Endometrium (tissue), 2 donors: ENCODE measurements at regions not wholly inside any gene's neighbourhood (a gene's known extent, or its start where the extent isn't known, plus 50 kb on each side); places are given as distances from the start of the nearest gene placed in this dataset.

Experiments
- FAIRE-seq: peaks from 2 replicates; lab custom pipeline; 2012; peaks lifted over from hg19 to GRCh38; lab: Jason Lieb, UNC
- donor health status: control.
- donor health status: control.

DNA sequence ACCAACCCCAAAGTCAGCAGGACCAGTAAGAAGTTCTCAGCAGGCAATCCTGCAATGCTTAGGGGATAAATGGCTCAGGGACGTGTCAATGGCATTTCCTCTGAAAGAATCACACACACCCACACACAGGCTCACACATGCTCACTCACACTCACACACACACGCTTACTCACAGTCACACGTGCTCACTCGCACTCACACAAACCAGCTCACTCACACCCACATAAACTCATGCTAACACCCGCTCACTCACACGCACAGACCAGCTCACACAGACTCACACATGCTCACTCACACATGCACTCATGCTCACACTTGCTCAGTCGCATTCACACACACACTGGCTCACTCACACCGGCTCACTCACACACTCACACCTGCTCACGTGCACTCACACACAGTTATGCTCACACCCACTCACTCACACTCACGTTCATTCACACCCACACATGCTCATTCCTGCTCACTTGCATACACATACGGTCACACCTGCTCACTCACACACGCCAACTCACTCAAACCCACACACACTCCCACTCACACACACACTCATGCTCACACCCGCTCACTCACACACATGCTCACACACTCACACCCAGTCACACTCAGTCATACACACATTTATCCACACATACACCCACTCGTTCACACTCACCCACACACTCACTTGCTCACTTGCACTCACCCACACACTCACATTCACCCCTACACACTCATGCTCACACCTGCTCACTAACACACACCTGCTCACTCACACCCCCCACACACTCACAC lies 436.8 kb downstream of the BCL11B start:
- FAIRE-seq, result no peak

DNA sequence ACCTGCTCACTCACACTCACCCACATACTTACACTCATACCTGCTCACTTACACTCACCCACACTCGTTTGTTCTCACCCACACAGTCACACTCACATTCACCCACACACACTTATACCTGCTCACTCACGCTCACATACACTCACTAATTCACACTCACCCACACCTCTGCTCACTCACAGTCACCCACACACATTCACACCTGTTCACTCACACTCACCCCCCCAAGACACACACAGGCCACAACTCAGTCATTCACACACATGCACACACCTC lies 436.2 kb downstream of the BCL11B start:
- no peak for FAIRE-seq

DNA sequence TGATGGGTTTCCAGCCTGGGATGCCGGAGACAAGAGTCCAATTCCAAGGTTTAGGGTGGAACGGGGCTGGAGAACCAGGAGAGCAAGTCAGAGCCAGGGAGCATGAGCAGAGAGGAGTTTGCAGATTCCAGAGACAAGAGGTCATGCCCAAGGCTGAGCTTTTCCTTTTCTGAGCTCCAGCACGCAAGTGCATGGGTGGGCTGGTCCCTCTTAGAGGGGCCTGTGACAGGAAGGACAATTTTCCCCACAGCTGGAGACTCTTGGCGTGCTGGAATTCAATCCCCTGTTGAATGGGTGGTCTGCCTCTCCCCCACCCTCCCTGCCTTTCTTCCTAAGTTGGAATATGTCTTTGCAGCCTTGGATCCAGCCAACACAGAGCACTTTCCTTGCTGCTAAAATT lies 431.9 kb downstream of the BCL11B start:
- no peak for FAIRE-seq

DNA sequence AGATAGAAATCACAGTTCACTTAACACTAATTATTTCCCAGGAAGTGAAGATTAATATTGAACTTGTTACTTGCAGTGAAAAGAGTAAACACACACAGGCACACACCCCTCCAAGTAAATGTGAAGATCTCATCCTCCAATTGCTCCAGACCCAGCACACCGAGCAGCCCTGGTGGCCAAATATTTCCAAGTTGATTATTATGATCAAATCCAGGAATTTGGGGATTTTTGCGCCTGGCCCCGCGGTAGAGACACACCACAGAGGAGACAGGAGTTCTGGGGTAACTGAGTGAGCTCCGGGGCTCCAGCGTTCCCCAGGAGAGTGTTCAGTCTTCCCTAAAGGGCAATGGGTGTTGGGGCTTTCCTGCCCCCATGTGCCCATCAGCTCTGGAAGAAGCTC lies 431.5 kb downstream of the BCL11B start:
- FAIRE-seq, result no peak

DNA sequence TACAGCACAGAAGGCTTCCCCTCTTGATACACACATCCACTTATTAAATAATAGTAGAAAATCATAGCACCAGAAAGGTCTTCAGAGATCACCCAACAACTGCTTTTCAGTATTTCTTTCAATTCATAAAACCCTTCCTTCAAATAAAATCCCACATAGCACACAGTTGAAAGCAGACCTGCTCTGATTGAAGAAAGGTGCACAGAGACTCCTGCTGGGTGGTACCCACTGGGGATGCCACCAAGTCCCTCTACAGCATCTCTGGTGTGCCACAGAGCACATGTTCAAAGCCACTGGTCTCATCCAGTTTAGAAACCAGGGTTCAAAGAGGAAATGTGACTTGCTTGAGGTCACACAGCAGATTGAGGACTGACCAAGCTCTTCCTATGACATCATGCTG lies 427.5 kb downstream of the BCL11B start:
- no peak for FAIRE-seq

DNA sequence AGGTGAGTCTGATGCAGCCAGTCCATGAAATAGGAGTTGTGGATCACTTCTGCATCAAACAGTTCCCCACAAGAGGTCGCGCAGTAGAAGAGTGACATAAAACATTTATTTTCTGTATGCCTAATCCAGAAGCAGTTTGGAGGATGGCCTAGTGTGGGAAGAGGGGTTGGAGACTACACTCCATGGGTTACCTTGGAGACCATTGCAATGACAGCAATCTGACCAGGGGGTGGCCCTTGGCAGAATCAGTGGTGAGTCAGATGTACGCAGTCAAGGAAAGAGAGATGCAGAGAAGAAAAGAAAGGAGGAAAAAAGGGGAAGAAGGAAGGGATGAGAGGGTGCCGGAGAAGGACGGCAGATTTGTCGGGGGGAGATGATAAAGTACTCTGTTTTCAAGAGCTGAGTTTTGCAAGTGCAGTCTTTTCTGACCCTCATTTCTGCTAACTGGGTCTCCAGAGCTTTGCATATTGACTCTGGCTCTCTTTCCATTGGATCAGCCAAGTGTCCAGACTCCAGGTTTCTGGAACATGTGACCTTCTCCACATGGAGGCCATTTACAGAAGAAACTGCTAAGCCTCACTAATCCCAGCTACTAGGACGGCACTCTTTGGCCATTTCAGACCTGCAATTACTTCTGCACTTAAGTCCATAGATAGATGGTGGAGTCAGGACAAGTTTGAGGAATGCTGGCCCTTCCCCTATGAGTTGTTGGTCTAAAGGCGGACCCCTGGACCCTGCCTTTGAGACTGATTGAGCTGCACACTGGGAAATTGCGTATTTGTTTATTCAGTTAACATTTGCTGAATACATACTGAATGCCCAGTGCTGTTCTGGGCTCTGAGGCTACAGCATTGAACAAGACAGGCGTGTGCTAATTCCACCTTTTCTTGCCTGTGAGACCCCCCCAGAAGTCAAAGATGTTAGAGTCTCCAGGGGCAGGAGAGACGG lies 424.2 kb downstream of the BCL11B start:
- no peak for FAIRE-seq

DNA sequence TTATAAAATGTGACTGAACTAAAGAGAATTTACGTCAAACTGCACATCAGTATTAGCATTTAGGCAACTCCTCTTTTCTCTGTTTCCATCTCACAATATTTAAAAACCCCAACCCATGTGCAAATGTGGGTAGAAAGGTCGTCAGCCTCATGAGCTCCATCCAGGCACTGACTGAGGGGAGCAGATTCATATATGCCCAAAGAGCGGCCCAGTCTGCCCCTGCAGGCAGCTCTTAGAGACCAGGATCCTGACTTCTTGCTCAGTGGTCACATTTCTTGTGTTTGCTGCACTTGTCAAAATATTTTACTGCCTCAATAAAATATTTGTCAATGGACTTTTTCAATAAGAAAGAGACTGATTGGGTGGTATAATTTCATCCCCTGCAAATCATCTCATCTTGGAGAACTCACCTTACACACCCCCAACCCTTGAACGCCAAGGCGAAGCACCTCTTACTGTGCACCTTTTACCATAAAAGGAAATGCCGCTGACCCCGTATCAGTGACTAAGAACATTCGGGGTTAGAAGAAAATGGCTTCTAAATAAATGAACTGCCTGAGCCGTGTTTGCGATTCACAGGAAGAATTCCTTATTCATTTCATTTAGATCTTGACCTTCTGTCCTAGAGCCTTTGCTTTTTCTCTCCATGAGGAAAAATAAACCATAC lies 418.8 kb downstream of the BCL11B start:
- FAIRE-seq, result no peak

DNA sequence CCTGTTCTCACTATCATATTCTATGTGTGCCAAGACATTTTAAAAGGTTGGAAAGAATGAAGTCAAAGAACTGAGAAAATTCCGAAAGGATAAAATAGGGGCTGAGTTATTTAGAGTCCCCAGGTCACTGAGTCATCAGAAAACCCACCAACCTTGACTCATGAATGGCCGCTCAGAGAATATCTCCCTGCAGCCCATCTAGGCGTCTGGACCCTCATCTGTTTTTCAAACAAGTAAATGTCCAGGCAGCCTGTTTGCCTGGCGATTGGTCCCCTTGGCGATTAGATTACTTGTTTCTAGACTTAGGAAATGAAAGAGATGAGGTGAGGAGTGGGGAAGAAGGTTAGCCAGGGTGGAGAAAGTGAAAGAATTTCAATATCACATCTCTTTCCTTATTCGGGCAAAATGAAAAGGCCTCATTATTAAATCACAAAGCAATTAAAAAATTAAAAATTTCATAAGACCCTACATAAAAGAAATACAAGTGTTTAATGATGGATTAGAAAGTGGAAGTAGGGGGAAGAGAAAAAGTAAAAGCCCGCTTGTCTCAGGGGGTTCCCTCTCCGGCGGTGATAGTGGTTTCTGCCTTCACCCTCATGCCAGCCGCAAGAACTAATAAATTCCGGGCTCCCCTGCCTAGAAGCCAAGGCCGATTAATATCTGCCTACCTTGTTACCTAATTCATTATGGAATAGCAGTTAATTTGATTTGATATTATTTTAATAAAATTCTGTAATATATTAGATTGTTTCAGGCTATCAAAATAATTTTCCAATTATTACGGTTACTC lies 415.9 kb downstream of the BCL11B start:
- FAIRE-seq, result no peak

DNA sequence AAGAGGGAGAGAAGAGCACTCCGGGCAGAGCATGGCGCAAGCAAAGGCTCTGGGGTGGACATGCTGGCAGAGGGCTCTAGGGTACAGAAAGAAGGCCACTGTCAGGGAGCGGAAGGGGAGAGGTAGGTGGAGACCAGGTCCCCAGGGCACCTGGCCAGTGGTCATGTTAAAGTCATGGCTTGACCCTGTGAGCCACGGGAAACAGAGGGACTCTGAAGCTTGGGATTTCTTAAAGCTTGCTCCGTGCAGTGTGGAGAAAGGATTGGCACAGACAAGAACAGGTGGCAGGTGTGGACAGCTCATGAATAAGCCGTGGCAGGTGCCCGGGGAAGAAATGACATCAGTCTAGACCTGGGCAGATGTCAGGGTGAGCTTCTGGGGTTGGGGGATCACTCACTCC lies 413.8 kb downstream of the BCL11B start:
- no peak for FAIRE-seq

DNA sequence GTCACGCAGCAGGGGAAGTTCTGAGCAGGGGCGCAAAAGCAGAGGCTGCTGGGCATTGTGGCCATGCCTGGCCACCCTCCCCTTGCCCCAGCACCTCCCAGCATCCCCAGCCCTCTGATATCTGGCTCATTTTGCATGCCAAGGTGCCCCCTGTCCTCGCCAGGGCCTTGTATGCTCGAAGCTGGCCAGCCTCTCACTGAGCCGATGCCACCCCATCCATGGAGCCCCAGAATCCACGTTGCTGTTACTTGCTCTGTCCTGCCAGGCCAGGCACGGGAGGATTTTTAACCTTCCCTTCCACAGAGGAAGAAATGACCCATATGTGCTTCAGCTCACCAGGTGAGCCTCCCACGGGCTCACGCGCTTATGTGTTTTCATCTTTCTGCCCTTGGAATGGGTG lies 413.4 kb downstream of the BCL11B start:
- no peak for FAIRE-seq

DNA sequence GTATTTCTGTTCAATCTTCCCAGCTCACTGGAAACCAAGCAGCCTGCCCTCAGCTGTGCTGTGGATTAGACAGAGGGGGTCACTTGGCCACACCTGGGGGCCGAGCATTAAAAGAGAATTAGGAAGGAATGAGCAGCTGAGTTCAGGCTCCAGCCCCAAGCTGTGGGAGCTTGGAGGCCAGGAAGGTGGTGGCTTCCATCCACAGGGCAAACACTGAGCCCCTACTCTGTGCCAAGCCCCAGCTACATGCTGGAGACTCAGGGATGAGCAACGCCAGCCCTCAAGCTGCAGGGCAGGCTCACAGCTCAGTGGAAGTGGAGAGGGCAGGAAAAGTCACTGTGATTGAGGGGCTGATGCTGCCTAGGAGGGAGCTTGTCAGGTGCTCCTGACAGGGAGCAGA lies 412.7 kb downstream of the BCL11B start:
- no peak for FAIRE-seq

DNA sequence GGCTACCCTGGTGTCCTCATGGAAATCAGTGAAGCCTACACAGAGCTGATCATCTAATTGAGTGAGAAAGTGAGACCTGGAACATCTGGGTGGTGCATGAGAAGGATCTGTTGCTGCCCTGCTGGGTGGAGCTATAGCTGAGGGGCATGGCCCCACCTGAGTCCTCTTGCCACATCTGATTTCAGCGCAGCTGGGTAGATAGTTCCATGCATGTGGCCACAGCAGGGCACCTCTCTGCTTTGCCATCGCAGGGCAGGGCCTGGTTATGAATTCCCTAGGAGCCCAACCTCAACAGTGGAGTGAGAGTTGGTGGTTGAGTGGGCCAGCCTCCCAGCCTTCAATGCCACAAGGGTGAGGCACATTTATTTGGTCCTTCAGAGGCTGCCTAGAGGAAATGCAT lies 407.8 kb downstream of the BCL11B start:
- no peak for FAIRE-seq

DNA sequence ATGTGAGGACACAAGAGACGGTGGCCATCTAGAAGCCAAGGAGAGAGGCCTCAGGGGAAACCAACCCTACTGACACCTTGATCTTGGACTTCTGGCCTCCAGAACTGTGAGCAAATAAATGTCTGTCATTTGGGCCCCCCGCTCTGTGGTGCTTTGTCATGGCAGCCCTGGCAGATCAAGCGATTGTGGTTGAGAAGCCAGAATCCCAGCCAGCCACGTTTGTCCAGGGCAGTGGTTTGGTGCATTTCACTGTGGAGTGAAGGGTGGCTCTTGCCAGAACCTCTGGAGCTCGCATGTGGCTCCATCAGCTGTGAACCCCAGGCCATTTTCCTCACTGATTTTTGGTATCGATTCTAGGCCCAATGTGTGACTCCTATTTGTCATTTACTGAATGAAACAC lies 404.9 kb downstream of the BCL11B start:
- FAIRE-seq, result no peak

DNA sequence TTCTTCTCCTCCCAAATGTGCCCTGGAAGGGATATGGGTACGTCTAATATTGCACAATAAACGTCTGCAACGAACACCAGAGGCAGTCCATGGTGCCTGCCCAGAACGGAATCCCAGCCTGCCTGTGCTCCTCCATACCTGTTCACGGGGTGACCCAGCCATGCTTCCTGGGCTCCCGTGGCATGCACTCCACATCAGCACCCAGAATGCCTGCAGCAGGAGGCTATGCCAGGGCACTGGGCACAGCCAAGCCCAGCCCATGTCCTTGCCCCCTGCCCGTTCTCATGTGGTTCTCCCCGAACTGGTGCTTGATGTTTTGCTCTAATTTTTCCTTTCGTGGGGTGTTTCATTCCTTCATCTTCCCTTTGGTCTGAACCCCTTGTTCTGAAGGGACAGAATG lies 404.3 kb downstream of the BCL11B start:
- FAIRE-seq, result no peak

DNA sequence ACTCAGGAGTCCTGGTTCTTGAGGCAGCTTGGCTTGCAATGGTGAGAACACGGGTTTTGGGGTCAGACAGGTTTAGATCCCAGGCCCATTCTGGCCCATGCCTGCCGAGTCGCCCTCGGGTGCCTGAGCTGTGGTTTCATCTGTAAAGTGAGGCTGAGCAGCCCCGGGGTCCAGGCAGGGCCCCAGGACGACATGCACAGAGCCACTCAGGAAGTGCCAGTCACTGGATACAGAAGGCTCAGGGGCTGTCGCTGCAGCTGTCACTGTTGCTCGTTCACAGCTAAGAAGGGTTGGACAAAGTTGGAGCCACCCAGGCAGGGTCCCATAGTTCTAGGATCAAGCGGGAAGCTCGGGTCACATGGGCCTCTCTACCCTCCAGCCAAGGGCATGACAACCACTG lies 403.1 kb downstream of the BCL11B start:
- no peak for FAIRE-seq

DNA sequence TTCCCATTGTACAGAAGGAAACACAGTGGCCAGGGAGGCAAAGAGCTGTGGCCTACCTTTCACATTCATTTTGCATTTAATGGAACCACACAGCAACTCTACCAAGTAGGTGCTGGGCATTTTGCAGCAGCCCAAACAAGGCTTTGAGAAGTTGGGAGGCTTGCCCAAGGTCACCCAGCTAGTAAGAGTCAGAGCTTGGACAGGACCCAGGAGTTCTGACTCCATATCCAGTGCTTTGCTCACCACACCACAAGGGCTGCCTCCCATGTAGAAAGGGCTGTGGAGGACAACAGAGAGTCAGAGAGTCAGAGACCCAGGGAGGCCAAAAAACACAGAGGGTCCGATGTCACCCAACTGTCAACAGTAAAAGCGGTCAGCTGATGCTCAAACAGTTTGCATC lies 400.2 kb downstream of the BCL11B start:
- no peak for FAIRE-seq

DNA sequence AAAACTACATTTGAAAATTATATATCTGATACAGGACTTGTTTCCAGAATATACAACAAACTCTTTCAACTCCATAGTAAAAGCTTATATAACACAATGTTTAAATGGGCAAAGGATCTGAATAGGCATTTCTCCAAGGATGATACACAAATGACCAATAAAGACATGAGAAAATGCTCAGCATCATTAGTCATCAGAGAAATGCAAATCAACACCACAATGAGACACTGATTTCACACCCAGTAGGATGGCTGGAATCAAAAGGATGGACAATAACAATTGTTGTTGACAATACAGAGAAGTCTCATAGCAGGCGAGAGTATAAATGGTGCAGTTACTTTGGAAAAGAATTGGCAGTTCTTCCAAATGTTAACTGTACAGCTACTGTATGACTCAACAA lies 394.9 kb downstream of the BCL11B start:
- no peak for FAIRE-seq

DNA sequence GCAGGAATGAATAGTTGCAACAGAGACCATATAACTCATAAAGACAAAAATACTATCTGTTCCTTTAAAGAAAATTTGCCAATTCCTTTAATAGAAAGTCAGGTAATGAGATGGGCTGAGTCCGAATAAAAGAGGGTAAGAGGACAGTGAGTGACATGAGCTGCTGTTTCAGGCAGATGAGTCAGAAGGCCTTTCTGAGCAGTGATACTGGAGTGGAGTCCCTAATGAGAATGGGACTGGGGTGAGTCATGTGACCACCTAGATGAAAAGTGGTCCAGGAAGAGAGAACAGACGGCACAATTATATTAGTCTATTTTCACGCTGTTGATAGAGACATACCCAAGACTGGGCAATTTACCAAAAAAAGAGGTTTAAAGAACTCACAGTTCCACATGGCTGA lies 393.7 kb downstream of the BCL11B start:
- FAIRE-seq, result no peak

DNA sequence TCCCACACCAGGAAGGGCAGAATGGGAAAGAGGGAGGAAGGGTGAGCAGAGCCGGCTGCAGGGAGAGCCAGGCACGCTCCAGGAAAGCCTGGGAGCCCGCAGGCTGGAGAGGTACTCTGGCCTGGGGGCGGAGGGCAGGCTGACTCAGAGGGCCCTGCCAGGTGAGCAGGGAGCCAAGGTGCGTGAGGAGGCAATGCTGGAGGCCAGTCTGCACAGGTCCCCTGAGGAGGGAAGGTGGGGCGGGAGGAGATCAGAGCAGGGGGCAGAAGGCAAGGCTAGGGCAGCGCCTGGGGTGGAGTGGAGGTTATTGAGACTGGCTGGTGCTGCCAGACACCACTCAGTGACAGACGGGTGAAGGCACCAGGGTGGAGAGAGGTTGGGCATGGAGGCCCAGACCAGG lies 385.0 kb downstream of the BCL11B start:
- FAIRE-seq, result no peak

DNA sequence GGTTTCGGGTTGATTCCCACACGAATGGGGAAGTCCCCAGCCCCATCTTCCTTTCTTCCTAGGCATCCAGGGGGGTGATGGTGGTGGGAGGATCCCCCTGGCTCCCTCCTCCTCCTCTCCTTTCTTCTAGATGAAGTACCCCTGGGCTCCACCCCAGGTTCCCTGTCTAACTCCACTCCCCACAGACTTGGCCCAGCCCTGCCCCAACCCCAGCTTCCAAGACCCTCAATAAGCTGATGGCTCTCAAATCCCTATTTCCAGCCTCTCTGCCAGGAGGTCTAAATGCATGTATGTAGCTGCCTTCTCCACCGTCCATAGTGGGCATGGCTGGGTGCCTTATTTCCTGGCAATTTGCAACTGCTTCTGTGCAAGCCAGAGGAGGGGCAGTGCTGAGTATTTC lies 383.7 kb downstream of the BCL11B start:
- no peak for FAIRE-seq

DNA sequence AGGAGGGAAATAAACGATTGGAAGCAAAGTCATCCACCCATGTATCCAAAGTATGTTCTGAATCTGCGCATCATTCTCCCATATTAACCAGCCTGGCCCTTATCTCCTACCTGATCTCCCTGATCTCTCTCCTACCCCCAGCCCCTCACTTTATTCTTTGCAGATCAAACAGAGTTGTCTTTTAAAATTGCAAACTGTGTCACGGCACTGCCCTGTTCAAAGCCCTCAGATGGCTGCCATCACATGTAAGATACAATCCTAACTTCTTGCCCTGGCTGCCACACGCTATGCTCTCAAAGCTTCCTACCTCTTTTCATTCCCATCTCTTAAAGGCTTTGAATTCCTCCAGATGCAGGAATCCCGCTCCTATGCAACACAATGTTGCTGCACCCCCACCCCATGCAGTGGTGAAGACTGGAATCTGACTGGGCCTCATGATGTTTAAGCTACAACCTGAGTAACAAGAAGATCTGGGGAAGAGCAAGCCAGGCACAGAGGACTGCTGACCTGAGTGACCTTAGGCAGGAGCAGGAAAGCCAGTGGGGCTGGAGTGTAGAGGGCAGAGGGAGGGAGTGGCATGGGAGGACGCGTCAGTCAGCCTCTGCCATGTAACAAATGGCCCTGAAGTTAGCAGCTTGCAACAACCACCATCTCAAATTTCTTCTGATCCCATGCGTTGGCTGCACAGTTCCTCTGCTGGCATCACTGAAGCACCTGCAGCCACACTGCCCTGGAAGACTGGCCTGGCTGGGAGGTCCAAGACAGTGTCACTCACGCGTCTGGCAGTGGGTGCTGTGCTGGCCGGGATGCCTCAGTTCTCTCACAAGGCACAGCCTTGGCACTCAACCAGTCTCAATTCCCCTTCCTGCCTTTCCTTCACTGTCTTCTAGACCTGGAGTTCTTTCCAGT lies 382.8 kb downstream of the BCL11B start:
- no peak for FAIRE-seq
